GM18870 (cell line): ENCODE measurements at regions not wholly inside any gene's neighbourhood (a gene's known extent, or its start where the extent isn't known, plus 50 kb on each side); places are given as distances from the start of the nearest gene placed in this dataset.
"Not testable (repeated sequence)": the region's sequence is repeated elsewhere in the genome, so short reads cannot be mapped to it uniquely, and the experiment has no call there.

Experiments used
- ATAC-seq: cut with Tn5 transposase; IDR thresholded peaks from one replicate; pipeline ENCODE4 v1.9.1; 2021; ENCODE audit warnings: moderate library complexity; ENCODE audit not compliant: unreplicated experiment

- ATAC-seq, result not testable (repeated sequence)
Observed at GRCh38 chr1:843946-844345, 79.8 kb upstream of the SAMD11 start.

- no peak for ATAC-seq
Observed at GRCh38 chr1:844472-845026, 79.2 kb upstream of the SAMD11 start.

GRCh38 chr1:845641-846040 is 78.1 kb upstream of the SAMD11 start:
- not testable (repeated sequence) for ATAC-seq

GRCh38 chr1:849873-850272 is 73.8 kb upstream of the SAMD11 start:
- not testable (repeated sequence) for ATAC-seq

GRCh38 chr1:850318-850717 is 73.4 kb upstream of the SAMD11 start:
- not testable (repeated sequence) for ATAC-seq

- not testable (repeated sequence) for ATAC-seq
Observed at GRCh38 chr1:851398-851797, 72.3 kb upstream of the SAMD11 start.

GRCh38 chr1:851841-852240 is 71.9 kb upstream of the SAMD11 start:
- not testable (repeated sequence) for ATAC-seq

- ATAC-seq, result not testable (repeated sequence)
Observed at GRCh38 chr1:855202-855981, 68.3 kb upstream of the SAMD11 start.

- ATAC-seq, result not testable (repeated sequence)
Observed at GRCh38 chr1:856541-857057, 67.1 kb upstream of the SAMD11 start.

- ATAC-seq, result not testable (repeated sequence)
Observed at GRCh38 chr1:857926-858648, 65.6 kb upstream of the SAMD11 start.

GRCh38 chr1:858649-859041 is 65.1 kb upstream of the SAMD11 start:
- not testable (repeated sequence) for ATAC-seq

GRCh38 chr1:860941-861340 is 62.8 kb upstream of the SAMD11 start:
- not testable (repeated sequence) for ATAC-seq

GRCh38 chr1:861714-862113 is 62.0 kb upstream of the SAMD11 start:
- no peak for ATAC-seq

- not testable (repeated sequence) for ATAC-seq
Observed at GRCh38 chr1:862601-863000, 61.1 kb upstream of the SAMD11 start.

GRCh38 chr1:865633-866032 is 58.1 kb upstream of the SAMD11 start:
- ATAC-seq, result not testable (repeated sequence)

GRCh38 chr1:866095-866494 is 57.6 kb upstream of the SAMD11 start:
- ATAC-seq, result no peak

GRCh38 chr1:866631-867299 is 57.0 kb upstream of the SAMD11 start:
- ATAC-seq, result not testable (repeated sequence)

- ATAC-seq, result not testable (repeated sequence)
Observed at GRCh38 chr1:867550-867949, 56.2 kb upstream of the SAMD11 start.

GRCh38 chr1:869499-870244 is 54.1 kb upstream of the SAMD11 start:
- no peak for ATAC-seq
